H7 (cell line): ENCODE measurements at regions not wholly inside any gene's neighbourhood (a gene's known extent, or its start where the extent isn't known, plus 50 kb on each side); places are given as distances from the start of the nearest gene placed in this dataset.
"Not testable (repeated sequence)": the region's sequence is repeated elsewhere in the genome, so short reads cannot be mapped to it uniquely, and the experiment has no call there.

Experiments used
- DNase-seq: peaks from one replicate; pipeline ENCODE4 v3.0.0; 2012
- H3K27me3 ChIP-seq: 2 replicates; pipeline ENCODE4 v1.6.0; 2011; ENCODE audit warnings: mild to moderate bottlenecking, low read length; ENCODE audit not compliant: control insufficient read depth, insufficient read depth
- H3K36me3 ChIP-seq: replicated peaks from 2 replicates; pipeline ENCODE4 v1.5.1; 2011; ENCODE audit warnings: low read length; ENCODE audit not compliant: control insufficient read depth, insufficient read depth
- H3K4me3 ChIP-seq: 2 replicates; pipeline ENCODE4 v1.5.1; 2011; ENCODE audit warnings: low read depth, mild to moderate bottlenecking, control low read depth, low read length, moderate library complexity; ENCODE audit not compliant: insufficient read depth

DNA sequence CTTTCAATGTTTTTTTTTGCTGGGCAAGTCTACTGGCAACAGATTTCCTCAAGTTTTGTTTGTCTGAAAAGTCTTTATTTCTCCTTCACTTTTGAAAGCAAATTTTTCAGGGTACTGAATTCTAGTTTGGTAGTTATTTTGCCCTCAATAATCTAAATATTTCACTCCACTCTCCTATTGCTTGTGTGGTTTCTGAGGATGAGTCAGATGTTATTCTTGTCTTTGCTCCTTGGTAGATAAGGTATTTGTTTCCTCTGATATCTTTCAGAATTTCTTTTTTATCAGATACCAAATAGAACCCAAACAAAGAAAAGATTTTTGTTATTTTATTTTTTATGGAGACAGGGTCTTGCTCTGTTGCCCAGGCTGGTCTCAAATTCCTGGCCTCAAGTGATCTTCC, 99.2 kb upstream of the MALRD1 start:
- H3K27me3 ChIP-seq, result no peaks in the 10 kb centered on the region
- H3K4me3 ChIP-seq, result no peak overlapping the region
- no peaks in the 10 kb centered on the region for H3K36me3 ChIP-seq
- DNase-seq, result no peak

DNA sequence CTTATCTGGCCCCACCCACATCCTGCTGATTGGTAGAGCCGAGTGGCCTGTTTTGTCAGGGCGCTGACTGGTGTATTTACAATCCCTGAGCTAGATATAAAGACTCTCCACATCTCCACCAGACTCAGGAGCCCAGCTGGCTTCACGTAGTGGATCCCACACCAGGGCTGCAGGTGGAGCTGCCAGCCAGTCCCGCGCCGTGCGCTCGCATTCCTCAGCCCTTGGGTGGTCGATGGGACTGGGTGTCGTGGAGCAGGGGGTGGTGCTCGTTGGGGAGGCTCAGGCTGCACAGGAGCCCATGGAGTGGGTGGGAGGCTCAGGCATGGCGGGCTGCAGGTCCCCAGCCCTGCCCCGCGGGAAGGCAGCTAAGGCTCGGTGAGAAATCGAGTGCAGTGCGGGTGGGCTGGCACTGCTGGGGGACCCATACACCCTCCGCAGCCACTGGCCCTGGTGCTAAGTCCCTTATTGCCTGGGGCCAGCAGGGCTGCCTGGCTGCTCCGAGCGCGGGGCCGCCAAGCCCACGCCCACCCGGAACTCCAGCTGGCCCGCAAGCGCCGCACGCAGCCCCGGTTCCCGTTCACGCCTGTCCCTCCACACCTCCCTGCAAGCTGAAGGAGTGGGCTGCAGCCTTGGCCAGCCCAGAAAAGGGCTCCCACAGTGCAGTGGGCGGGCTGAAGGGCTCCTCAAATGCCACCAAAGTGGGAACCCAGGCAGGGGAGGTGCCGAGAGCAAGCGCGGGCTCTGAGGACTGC, 97.4 kb upstream of the MALRD1 start:
- H3K36me3 ChIP-seq, H3K4me3 ChIP-seq, H3K27me3 ChIP-seq, DNase-seq: not testable (repeated sequence)

DNA sequence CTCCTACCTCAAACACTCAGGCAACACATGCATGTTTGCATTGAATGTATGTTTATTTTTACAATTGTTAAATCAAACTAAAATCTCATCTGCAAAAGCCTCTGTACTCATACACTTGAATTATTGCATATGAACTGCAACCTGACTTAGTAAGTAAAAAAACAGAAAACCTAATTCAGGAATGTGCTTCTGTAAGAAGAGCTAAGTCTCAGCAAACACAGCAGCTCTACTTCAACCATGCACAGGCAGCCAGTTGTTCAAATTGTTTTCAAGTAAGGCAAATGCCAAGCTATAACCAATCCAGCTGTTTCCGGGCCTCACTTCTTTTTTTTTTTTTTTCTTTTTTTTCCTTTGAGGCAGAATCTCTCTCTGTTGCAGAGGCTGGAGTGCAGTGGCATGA, 93.5 kb upstream of the MALRD1 start:
- H3K36me3 ChIP-seq, result no peaks in the 10 kb centered on the region
- no peak overlapping the region for H3K4me3 ChIP-seq
- no peaks in the 10 kb centered on the region for H3K27me3 ChIP-seq
- DNase-seq, result no peak

DNA sequence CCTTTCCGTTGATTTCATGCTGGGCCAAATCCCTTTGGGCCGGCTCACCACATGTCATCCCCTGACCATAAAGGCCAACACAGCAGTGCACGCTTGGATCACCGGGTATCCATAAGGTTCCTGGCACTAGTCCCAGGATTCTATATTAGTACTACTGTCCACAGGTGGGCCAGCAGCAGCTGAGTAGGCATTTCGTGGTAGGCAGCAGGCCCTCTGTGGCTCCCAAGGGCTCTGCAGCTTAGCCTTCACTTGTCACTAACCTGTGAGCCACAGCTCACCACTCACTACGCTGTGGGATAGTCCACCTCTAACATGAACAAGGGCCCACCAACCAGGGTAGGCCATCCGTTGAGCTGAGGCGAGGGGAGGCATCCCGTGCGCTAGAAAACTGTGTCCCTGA, 89.2 kb upstream of the MALRD1 start:
- no peak for DNase-seq
- H3K27me3 ChIP-seq, result no peaks in the 10 kb centered on the region
- no peak overlapping the region for H3K4me3 ChIP-seq
- H3K36me3 ChIP-seq, result no peaks in the 10 kb centered on the region

DNA sequence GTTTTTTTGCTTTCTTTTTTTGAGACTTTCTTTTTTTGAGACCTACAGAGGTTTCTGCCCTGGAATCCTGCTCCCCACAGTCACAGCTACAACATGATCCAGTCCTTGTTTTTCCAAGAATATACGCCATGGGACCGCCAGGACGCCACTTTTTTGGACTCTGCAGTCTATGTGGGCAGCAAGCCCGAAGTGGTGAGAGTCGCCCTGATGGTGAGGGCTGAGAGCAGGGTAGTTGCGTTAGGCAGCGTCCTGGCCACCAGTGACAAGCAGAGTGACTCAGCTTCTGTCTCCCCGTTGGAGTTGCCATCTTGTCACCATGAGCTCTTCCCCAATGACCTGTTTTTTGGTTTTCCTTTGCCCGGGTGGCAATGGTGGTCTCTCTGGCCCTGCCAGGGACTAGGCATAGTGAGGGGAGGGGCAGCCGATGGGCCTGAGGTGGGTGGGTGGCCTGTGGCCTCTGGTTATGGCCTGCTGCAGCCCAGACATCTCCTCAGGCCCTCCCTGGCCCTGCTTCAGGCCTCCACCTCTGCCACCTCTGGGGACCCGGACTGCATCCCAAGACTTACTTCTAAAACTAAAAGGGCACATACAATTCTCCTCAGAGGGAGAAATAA, 88.0 kb upstream of the MALRD1 start:
- no peaks in the 10 kb centered on the region for H3K36me3 ChIP-seq
- no peaks in the 10 kb centered on the region for H3K27me3 ChIP-seq
- no peak for DNase-seq
- H3K4me3 ChIP-seq, result no peak overlapping the region

DNA sequence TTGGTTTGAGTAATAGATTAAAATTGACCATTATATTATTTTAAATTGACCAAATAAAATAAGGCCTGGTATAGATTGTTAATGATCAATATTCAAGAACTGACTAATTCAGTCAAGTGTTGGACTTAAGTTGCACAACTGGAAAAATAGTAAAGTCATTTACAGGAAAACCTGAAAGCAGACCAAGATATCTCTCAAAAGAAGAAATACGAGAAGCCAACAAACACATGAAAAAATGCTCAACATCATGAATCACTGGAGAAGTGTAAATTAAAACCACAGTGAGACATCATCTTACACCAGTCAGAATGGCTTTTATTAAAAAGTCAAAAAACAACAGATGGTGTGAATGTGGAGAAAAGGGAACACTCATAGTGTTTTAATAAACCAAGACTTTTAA, 80.4 kb upstream of the MALRD1 start:
- DNase-seq, result no peak
- Histone ChIP-seq H3K4me3 (no peak overlapping the region), H3K27me3 (no peaks in the 10 kb centered on the region), H3K36me3 (no peaks in the 10 kb centered on the region)

DNA sequence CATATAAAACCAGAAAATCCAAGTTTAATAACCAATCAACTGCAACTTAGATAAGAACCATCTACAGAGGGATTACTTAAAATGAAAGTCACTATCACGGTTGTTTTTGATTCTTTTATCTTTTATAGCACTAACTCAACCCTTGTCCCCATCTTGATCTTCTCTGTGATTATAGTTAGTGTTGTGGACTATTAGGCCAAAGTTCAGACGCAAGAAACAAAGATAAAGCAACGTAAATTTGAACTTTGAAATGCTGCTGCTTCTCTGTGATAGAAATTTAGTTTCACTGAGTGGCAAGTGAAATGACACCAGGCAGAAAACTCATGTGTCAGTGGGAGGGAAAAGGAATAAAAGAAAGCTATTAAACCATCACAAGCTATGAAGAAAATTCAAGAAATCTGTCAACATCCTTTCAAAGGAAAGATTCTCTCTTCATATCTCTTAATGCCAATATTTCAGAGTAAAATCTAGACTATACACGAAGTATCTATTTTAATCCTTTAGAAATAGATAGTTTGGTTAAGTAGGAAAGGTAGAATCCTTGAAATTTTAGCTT, 71.8 kb upstream of the MALRD1 start:
- DNase-seq, result no peak

DNA sequence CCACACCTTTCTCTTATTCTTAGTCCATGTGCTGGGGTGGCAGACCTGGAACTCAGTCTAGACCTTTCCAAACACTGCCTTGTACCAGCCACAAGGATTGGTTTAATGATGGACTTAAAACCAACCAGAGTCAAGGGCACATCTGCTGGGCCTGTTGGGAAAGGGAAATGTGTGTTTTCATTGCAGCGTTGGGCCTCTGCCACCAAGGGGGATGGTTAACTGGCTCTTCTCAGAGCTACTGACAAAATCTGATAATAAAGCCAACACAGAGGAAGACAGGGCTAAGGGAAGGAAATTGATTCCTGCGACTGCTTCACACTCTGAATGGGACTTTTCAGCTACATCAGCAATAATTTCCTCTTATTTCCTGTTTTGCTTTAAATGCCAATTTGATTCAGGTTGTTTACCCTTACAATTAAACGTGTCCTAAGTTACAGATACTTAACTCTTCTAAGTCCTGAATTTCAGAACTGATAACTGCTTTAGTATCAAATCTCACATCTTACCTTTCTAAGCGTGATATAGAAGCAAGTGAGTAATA, 68.4 kb upstream of the MALRD1 start:
- Histone ChIP-seq H3K4me3 (no peak overlapping the region), H3K27me3 (no peaks in the 10 kb centered on the region), H3K36me3 (no peaks in the 10 kb centered on the region)
- no peak for DNase-seq

More for the DNA sequence above, 71.8 kb upstream of the MALRD1 start:
- Histone ChIP-seq H3K36me3 (no peaks in the 10 kb centered on the region), H3K4me3 (no peak overlapping the region), H3K27me3 (no peaks in the 10 kb centered on the region)

DNA sequence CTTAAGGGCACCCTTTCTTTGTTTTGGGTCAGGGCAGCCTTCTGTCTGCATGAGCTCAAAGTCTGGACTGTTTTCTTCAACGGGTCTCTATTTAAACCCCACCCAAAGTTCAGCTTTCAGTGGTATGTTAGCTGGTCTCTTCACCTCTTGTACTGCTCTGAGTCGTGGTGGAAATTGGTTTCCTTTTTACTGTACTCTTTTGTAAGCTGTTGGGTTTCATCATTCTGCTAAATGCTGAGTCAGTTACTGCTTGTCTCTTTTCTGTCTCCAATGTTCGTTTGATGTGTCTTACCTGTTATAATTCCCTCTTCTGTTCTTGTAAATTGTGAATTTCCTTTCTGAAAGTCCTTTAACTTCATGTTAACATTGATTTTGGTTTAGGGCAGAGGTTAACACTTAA, 64.1 kb upstream of the MALRD1 start:
- no peak for DNase-seq
- no peaks in the 10 kb centered on the region for H3K27me3 ChIP-seq
- no peaks in the 10 kb centered on the region for H3K36me3 ChIP-seq
- H3K4me3 ChIP-seq, result no peak overlapping the region

DNA sequence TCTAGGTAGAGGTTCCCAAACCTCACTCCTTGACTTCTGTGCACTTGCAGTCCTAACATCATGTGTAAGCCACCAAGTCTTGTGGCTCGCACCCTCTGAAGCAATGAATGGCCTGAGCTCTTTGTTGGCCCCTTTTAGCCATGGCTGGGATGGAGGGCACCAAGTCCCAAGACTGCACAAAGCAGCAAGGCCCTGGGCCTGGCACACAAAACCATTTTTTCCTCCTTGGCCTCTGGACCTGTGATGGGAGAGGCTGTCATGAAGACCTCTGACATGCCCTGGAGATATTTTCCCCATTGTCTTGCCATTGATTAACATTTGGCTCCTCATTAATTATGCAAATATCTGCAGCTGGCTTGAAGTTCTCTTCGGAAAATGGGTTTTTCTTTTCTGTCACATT, 60.3 kb upstream of the MALRD1 start:
- DNase-seq, result no peak

More for the DNA sequence above, 60.3 kb upstream of the MALRD1 start:
- H3K4me3 ChIP-seq, result no peak overlapping the region
- H3K27me3 ChIP-seq, result no peaks in the 10 kb centered on the region
- no peaks in the 10 kb centered on the region for H3K36me3 ChIP-seq
